ENCODE measurements at regions not wholly inside any gene's neighbourhood (a gene's known extent, or its start where the extent isn't known, plus 50 kb on each side); places are given as distances from the start of the nearest gene placed in this dataset.

- Histone ChIP-seq H3K4me3 (ENCODE audit: low read length in 2 of 2) (no peak overlapping the region), H3K36me3 (ENCODE audit: control insufficient read depth in 2 of 2, insufficient read depth in 2 of 2, low read length in 1 of 2) (no peaks in the 10 kb centered on the region), H3K27me3 (ENCODE audit: control insufficient read depth in 2 of 2, insufficient read depth in 1 of 2, low read length in 1 of 2) (no peaks in the 10 kb centered on the region), H3K4me1 (ENCODE audit: control insufficient read depth in 2 of 2, insufficient read depth in 2 of 2, low read length in 2 of 2) (no peaks in the 10 kb centered on the region), H3K9me3 (ENCODE audit: control insufficient read depth in 2 of 2, insufficient read depth in 1 of 2, low read length in 1 of 2) (no peaks in the 10 kb centered on the region), H3K27ac (ENCODE audit: low read depth in 1 of 2, low read length in 1 of 2) (no peak overlapping the region)
- no peak for DNase-seq (ENCODE audit: low read depth in 6 of 9, low spot score in 9 of 9)
Measured at GRCh38 chr5:120988941-120989340, 524.8 kb downstream of the PRR16 start.

- Histone ChIP-seq H3K27ac (ENCODE audit: low read depth in 1 of 2, low read length in 1 of 2) (no peak overlapping the region), H3K4me1 (ENCODE audit: control insufficient read depth in 2 of 2, insufficient read depth in 2 of 2, low read length in 2 of 2) (no peaks in the 10 kb centered on the region), H3K9me3 (ENCODE audit: control insufficient read depth in 2 of 2, insufficient read depth in 1 of 2, low read length in 1 of 2) (no peaks in the 10 kb centered on the region), H3K27me3 (ENCODE audit: control insufficient read depth in 2 of 2, insufficient read depth in 1 of 2, low read length in 1 of 2) (no peaks in the 10 kb centered on the region), H3K4me3 (ENCODE audit: low read length in 2 of 2) (no peak overlapping the region), H3K36me3 (ENCODE audit: control insufficient read depth in 2 of 2, insufficient read depth in 2 of 2, low read length in 1 of 2) (no peaks in the 10 kb centered on the region)
- WGBS = 67% methylated on average over 2 of the region's 2 CpGs
- no peak for DNase-seq (ENCODE audit: low read depth in 6 of 9, low spot score in 9 of 9)
Measured at GRCh38 chr5:120991569-120991968, 527.5 kb downstream of the PRR16 start.

GRCh38 chr5:120994112-120994511 is 530.0 kb downstream of the PRR16 start:
- DNase-seq (ENCODE audit: low read depth in 6 of 9, low spot score in 9 of 9) = no peak
- WGBS = 94% methylated on average over 1 of the region's 1 CpG
- Histone ChIP-seq H3K4me3 (ENCODE audit: low read length in 2 of 2) (no peak overlapping the region), H3K9me3 (ENCODE audit: control insufficient read depth in 2 of 2, insufficient read depth in 1 of 2, low read length in 1 of 2) (no peaks in the 10 kb centered on the region), H3K36me3 (ENCODE audit: control insufficient read depth in 2 of 2, insufficient read depth in 2 of 2, low read length in 1 of 2) (no peaks in the 10 kb centered on the region), H3K4me1 (ENCODE audit: control insufficient read depth in 2 of 2, insufficient read depth in 2 of 2, low read length in 2 of 2) (no peaks in the 10 kb centered on the region), H3K27me3 (ENCODE audit: control insufficient read depth in 2 of 2, insufficient read depth in 1 of 2, low read length in 1 of 2) (no peaks in the 10 kb centered on the region), H3K27ac (ENCODE audit: low read depth in 1 of 2, low read length in 1 of 2) (no peak overlapping the region)

- H3K27me3 ChIP-seq (ENCODE audit: control insufficient read depth in 2 of 2, insufficient read depth in 1 of 2, low read length in 1 of 2) = no peaks in the 10 kb centered on the region
- H3K4me1 ChIP-seq (ENCODE audit: control insufficient read depth in 2 of 2, insufficient read depth in 2 of 2, low read length in 2 of 2) = no peaks in the 10 kb centered on the region
- no peak overlapping the region for H3K4me3 ChIP-seq (ENCODE audit: low read length in 2 of 2)
- H3K36me3 ChIP-seq (ENCODE audit: control insufficient read depth in 2 of 2, insufficient read depth in 2 of 2, low read length in 1 of 2) = no peaks in the 10 kb centered on the region
- no peak overlapping the region for H3K27ac ChIP-seq (ENCODE audit: low read depth in 1 of 2, low read length in 1 of 2)
- no peak for DNase-seq (ENCODE audit: low read depth in 6 of 9, low spot score in 9 of 9)
- no peaks in the 10 kb centered on the region for H3K9me3 ChIP-seq (ENCODE audit: control insufficient read depth in 2 of 2, insufficient read depth in 1 of 2, low read length in 1 of 2)
Measured at GRCh38 chr5:120999550-120999949, 535.5 kb downstream of the PRR16 start.

GRCh38 chr5:121006217-121006616 is 542.1 kb downstream of the PRR16 start:
- no peak for DNase-seq (ENCODE audit: low read depth in 6 of 9, low spot score in 9 of 9)
- no peak overlapping the region for H3K27ac ChIP-seq (ENCODE audit: low read depth in 1 of 2, low read length in 1 of 2)
- H3K4me3 ChIP-seq (ENCODE audit: low read length in 2 of 2) = no peak overlapping the region
- no peaks in the 10 kb centered on the region for H3K27me3 ChIP-seq (ENCODE audit: control insufficient read depth in 2 of 2, insufficient read depth in 1 of 2, low read length in 1 of 2)
- H3K36me3 ChIP-seq (ENCODE audit: control insufficient read depth in 2 of 2, insufficient read depth in 2 of 2, low read length in 1 of 2) = no peaks in the 10 kb centered on the region
- no peaks in the 10 kb centered on the region for H3K9me3 ChIP-seq (ENCODE audit: control insufficient read depth in 2 of 2, insufficient read depth in 1 of 2, low read length in 1 of 2)
- 96% methylated on average over 2 of the region's 2 CpGs for WGBS
- H3K4me1 ChIP-seq (ENCODE audit: control insufficient read depth in 2 of 2, insufficient read depth in 2 of 2, low read length in 2 of 2) = no peaks in the 10 kb centered on the region

- H3K4me3 ChIP-seq (ENCODE audit: low read length in 2 of 2) = no peak overlapping the region
- no peaks in the 10 kb centered on the region for H3K4me1 ChIP-seq (ENCODE audit: control insufficient read depth in 2 of 2, insufficient read depth in 2 of 2, low read length in 2 of 2)
- H3K27ac ChIP-seq (ENCODE audit: low read depth in 1 of 2, low read length in 1 of 2) = no peak overlapping the region
- DNase-seq (ENCODE audit: low read depth in 6 of 9, low spot score in 9 of 9) = no peak
- no peaks in the 10 kb centered on the region for H3K36me3 ChIP-seq (ENCODE audit: control insufficient read depth in 2 of 2, insufficient read depth in 2 of 2, low read length in 1 of 2)
- no peaks in the 10 kb centered on the region for H3K27me3 ChIP-seq (ENCODE audit: control insufficient read depth in 2 of 2, insufficient read depth in 1 of 2, low read length in 1 of 2)
- 93% methylated on average over 1 of the region's 1 CpG for WGBS
- H3K9me3 ChIP-seq (ENCODE audit: control insufficient read depth in 2 of 2, insufficient read depth in 1 of 2, low read length in 1 of 2) = no peaks in the 10 kb centered on the region
Measured at GRCh38 chr5:121008041-121008440, 543.9 kb downstream of the PRR16 start.

GRCh38 chr5:121009058-121009457 is 545.0 kb downstream of the PRR16 start:
- Histone ChIP-seq H3K27ac (ENCODE audit: low read depth in 1 of 2, low read length in 1 of 2) (no peak overlapping the region), H3K27me3 (ENCODE audit: control insufficient read depth in 2 of 2, insufficient read depth in 1 of 2, low read length in 1 of 2) (no peaks in the 10 kb centered on the region)
- DNase-seq (ENCODE audit: low read depth in 6 of 9, low spot score in 9 of 9) = no peak

GRCh38 chr5:121018004-121018403 is 553.9 kb downstream of the PRR16 start:
- no peaks in the 10 kb centered on the region for H3K36me3 ChIP-seq (ENCODE audit: control insufficient read depth in 2 of 2, insufficient read depth in 2 of 2, low read length in 1 of 2)
- H3K27ac ChIP-seq (ENCODE audit: low read depth in 1 of 2, low read length in 1 of 2) = no peak overlapping the region
- no peaks in the 10 kb centered on the region for H3K9me3 ChIP-seq (ENCODE audit: control insufficient read depth in 2 of 2, insufficient read depth in 1 of 2, low read length in 1 of 2)
- no peak for DNase-seq (ENCODE audit: low read depth in 6 of 9, low spot score in 9 of 9)
- WGBS = 90% methylated on average over 5 of the region's 5 CpGs
- H3K27me3 ChIP-seq (ENCODE audit: control insufficient read depth in 2 of 2, insufficient read depth in 1 of 2, low read length in 1 of 2) = no peaks in the 10 kb centered on the region
- H3K4me1 ChIP-seq (ENCODE audit: control insufficient read depth in 2 of 2, insufficient read depth in 2 of 2, low read length in 2 of 2) = no peaks in the 10 kb centered on the region
- H3K4me3 ChIP-seq (ENCODE audit: low read length in 2 of 2) = no peak overlapping the region

More at GRCh38 chr5:121009058-121009457, 545.0 kb downstream of the PRR16 start:
- no peaks in the 10 kb centered on the region for H3K4me1 ChIP-seq (ENCODE audit: control insufficient read depth in 2 of 2, insufficient read depth in 2 of 2, low read length in 2 of 2)
- no peak overlapping the region for H3K4me3 ChIP-seq (ENCODE audit: low read length in 2 of 2)
- no peaks in the 10 kb centered on the region for H3K9me3 ChIP-seq (ENCODE audit: control insufficient read depth in 2 of 2, insufficient read depth in 1 of 2, low read length in 1 of 2)
- H3K36me3 ChIP-seq (ENCODE audit: control insufficient read depth in 2 of 2, insufficient read depth in 2 of 2, low read length in 1 of 2) = no peaks in the 10 kb centered on the region

GRCh38 chr5:121019106-121019505 is 555.0 kb downstream of the PRR16 start:
- Histone ChIP-seq H3K27ac (ENCODE audit: low read depth in 1 of 2, low read length in 1 of 2) (no peak overlapping the region), H3K4me1 (ENCODE audit: control insufficient read depth in 2 of 2, insufficient read depth in 2 of 2, low read length in 2 of 2) (no peaks in the 10 kb centered on the region), H3K4me3 (ENCODE audit: low read length in 2 of 2) (no peak overlapping the region), H3K36me3 (ENCODE audit: control insufficient read depth in 2 of 2, insufficient read depth in 2 of 2, low read length in 1 of 2) (no peaks in the 10 kb centered on the region), H3K9me3 (ENCODE audit: control insufficient read depth in 2 of 2, insufficient read depth in 1 of 2, low read length in 1 of 2) (no peaks in the 10 kb centered on the region), H3K27me3 (ENCODE audit: control insufficient read depth in 2 of 2, insufficient read depth in 1 of 2, low read length in 1 of 2) (no peaks in the 10 kb centered on the region)
- DNase-seq (ENCODE audit: low read depth in 6 of 9, low spot score in 9 of 9) = no peak

- H3K27ac ChIP-seq (ENCODE audit: low read depth in 1 of 2, low read length in 1 of 2) = no peak overlapping the region
- WGBS = 70% methylated on average over 2 of the region's 2 CpGs
- DNase-seq (ENCODE audit: low read depth in 6 of 9, low spot score in 9 of 9) = no peak
- H3K9me3 ChIP-seq (ENCODE audit: control insufficient read depth in 2 of 2, insufficient read depth in 1 of 2, low read length in 1 of 2) = no peaks in the 10 kb centered on the region
- no peaks in the 10 kb centered on the region for H3K27me3 ChIP-seq (ENCODE audit: control insufficient read depth in 2 of 2, insufficient read depth in 1 of 2, low read length in 1 of 2)
- H3K4me1 ChIP-seq (ENCODE audit: control insufficient read depth in 2 of 2, insufficient read depth in 2 of 2, low read length in 2 of 2) = no peaks in the 10 kb centered on the region
- no peak overlapping the region for H3K4me3 ChIP-seq (ENCODE audit: low read length in 2 of 2)
- no peaks in the 10 kb centered on the region for H3K36me3 ChIP-seq (ENCODE audit: control insufficient read depth in 2 of 2, insufficient read depth in 2 of 2, low read length in 1 of 2)
Measured at GRCh38 chr5:121019734-121020133, 555.6 kb downstream of the PRR16 start.

Measured in thymus (tissue), 11 donors.